HEK293T (cell line): ENCODE measurements at regions not wholly inside any gene's neighbourhood (a gene's known extent, or its start where the extent isn't known, plus 50 kb on each side); places are given as distances from the start of the nearest gene placed in this dataset.

Source experiments
- ELF4 ChIP-seq: fragments of 450-650 bp; IDR thresholded peaks from 2 replicates; pipeline ENCODE4 v1.6.1; 2017; ENCODE audit warnings: antibody characterized with exemption
- FOXM1 ChIP-seq: fragments of 450-650 bp; IDR thresholded peaks from 2 replicates; pipeline ENCODE4 v1.6.1; 2017; ENCODE audit warnings: mild to moderate bottlenecking, borderline replicate concordance
- SP1 ChIP-seq: fragments of 450-650 bp; IDR thresholded peaks from 2 replicates; pipeline ENCODE4 v1.6.1; 2017

DNA sequence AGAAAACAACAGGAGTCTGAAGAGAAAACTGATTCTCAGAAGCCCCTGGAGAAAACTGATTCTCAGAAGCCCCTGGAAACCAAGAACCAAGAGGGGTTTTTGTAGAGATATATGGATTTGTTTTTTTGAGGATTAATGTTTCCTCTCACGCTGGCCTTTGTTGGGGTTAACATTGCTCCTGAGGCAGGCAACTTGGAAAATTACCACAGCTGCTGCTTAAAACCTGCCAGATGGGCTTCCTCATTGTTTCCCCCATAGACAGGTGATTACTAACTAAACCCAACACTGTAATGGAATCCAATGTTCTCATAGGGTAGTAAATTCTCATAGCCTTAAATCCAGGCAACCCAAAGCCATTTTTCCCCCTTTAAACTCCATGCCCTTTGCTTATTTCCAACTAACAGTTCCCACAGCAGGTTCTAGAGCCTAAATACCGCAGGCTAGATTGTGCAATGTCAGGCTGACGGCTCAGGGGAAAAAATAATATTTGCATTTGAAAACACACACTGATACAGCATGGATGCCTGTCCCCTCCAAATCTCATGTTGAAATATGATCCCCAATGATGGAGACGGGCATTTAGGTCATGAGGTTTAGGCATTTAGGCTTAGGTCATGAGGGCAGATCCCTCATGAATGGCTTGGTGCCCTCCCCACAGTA lies 272.3 kb upstream of the PKDCC start:
- TF ChIP-seq SP1 (no peak), FOXM1 (no peak), ELF4 (no peak)
